MM.1S (cell line): ENCODE measurements at regions not wholly inside any gene's neighbourhood (a gene's known extent, or its start where the extent isn't known, plus 50 kb on each side); places are given as distances from the start of the nearest gene placed in this dataset.

Source experiments
- DNase-seq: peaks from one replicate; pipeline ENCODE4 v3.0.0-alpha.2; 2015
- H2AFZ ChIP-seq: fragments of 300-600 bp; sonication (generic); 2 replicates; pipeline ENCODE4 v1.6.0; 2016; ENCODE audit warnings: antibody characterized with exemption, low read length
- H3F3A ChIP-seq: fragments of 300-600 bp; sonication (generic); 2 replicates; pipeline ENCODE4 v1.6.1; 2016; ENCODE audit warnings: mild to moderate bottlenecking, antibody characterized with exemption, low read length, moderate library complexity, mixed read lengths; ENCODE audit not compliant: insufficient read depth
- H3K27ac ChIP-seq: fragments of 300-600 bp; sonication (generic); 2 replicates; pipeline ENCODE4 v1.5.1; 2016; ENCODE audit warnings: mild to moderate bottlenecking, low read length
- H3K27me3 ChIP-seq: fragments of 300-600 bp; sonication (generic); replicated peaks from 2 replicates; pipeline ENCODE4 v1.6.0; 2016; ENCODE audit warnings: low read length; ENCODE audit not compliant: insufficient read depth
- H3K36me3 ChIP-seq: fragments of 300-600 bp; sonication (generic); replicated peaks from 2 replicates; pipeline ENCODE4 v1.6.1; 2016; ENCODE audit warnings: mild to moderate bottlenecking, low read length, mixed read lengths; ENCODE audit not compliant: insufficient read depth
- H3K4me1 ChIP-seq: fragments of 300-600 bp; sonication (generic); 2 replicates; pipeline ENCODE4 v1.6.1; 2016; ENCODE audit warnings: low read length, mixed read lengths
- H3K4me2 ChIP-seq: fragments of 300-600 bp; sonication (generic); 2 replicates; pipeline ENCODE4 v1.6.0; 2016; ENCODE audit warnings: low read depth, low read length
- H3K4me3 ChIP-seq: fragments of 300-600 bp; sonication (generic); 2 replicates; pipeline ENCODE4 v1.5.1; 2016; ENCODE audit warnings: low read length, mixed read lengths
- H3K79me2 ChIP-seq: fragments of 300-600 bp; sonication (generic); 2 replicates; pipeline ENCODE4 v1.6.1; 2016; ENCODE audit warnings: mixed run types, low read length, mixed read lengths
- H3K9ac ChIP-seq: fragments of 300-600 bp; sonication (generic); 2 replicates; pipeline ENCODE4 v1.6.1; 2016; ENCODE audit warnings: low read length, mixed read lengths
- H3K9me2 ChIP-seq: fragments of 300-600 bp; sonication (generic); replicated peaks from 2 replicates; pipeline ENCODE4 v1.6.1; 2016; ENCODE audit warnings: mild to moderate bottlenecking, low read length, mixed read lengths; ENCODE audit not compliant: insufficient read depth
- H3K9me3 ChIP-seq: fragments of 300-600 bp; sonication (generic); replicated peaks from 2 replicates; pipeline ENCODE4 v1.6.1; 2016; ENCODE audit warnings: mild to moderate bottlenecking, low read length, mixed read lengths; ENCODE audit not compliant: insufficient read depth
- H4K20me1 ChIP-seq: fragments of 300-600 bp; sonication (generic); 2 replicates; pipeline ENCODE4 v1.6.1; 2016; ENCODE audit warnings: mild to moderate bottlenecking, low read length, moderate library complexity, mixed read lengths; ENCODE audit not compliant: insufficient read depth
- EZH2 ChIP-seq: fragments of 300-600 bp; sonication (generic); optimal IDR thresholded peaks from 2 replicates; pipeline ENCODE3; 2017; ENCODE audit warnings: low read depth, mild to moderate bottlenecking, antibody characterized with exemption, low read length, mixed read lengths
- EZH2phosphoT487 ChIP-seq: fragments of 300-600 bp; sonication (generic); IDR thresholded peaks from 2 replicates; pipeline ENCODE4 v1.6.1; 2018; ENCODE audit warnings: antibody characterized with exemption, low read length
- TF ChIP-seq, protein P1 (sequence below): fragments of 300-600 bp; sonication (generic); IDR thresholded peaks from 2 replicates; pipeline ENCODE4 v1.5.1; 2016; ENCODE audit warnings: antibody characterized with exemption, low read length, mixed read lengths

DNA sequence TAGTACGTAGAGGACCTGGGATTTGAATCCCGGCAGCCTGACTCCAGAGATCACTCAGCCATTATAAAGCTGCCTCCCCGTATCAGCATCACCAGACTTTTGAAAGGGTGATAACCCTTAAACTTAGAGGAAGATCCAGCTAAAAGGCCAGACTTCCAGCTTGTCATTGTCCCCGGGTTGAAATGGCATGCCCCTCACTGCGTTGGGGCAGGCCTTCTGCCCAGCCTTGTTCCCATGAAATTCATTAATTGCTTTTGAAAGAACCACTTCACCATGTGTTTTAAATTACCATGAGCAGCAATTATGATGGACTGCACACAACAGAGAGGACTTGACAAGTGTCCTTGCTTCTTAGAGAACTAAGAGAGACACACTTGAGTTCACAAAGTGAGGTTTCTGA is 269.6 kb upstream of the CRY1 start:
- TF ChIP-seq EZH2phosphoT487 = no peak
- TF ChIP-seq, protein P1, sequence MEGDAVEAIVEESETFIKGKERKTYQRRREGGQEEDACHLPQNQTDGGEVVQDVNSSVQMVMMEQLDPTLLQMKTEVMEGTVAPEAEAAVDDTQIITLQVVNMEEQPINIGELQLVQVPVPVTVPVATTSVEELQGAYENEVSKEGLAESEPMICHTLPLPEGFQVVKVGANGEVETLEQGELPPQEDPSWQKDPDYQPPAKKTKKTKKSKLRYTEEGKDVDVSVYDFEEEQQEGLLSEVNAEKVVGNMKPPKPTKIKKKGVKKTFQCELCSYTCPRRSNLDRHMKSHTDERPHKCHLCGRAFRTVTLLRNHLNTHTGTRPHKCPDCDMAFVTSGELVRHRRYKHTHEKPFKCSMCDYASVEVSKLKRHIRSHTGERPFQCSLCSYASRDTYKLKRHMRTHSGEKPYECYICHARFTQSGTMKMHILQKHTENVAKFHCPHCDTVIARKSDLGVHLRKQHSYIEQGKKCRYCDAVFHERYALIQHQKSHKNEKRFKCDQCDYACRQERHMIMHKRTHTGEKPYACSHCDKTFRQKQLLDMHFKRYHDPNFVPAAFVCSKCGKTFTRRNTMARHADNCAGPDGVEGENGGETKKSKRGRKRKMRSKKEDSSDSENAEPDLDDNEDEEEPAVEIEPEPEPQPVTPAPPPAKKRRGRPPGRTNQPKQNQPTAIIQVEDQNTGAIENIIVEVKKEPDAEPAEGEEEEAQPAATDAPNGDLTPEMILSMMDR = no peak
- no peak for DNase-seq
- no peak overlapping the region for H3K27ac ChIP-seq
- no peaks in the 10 kb centered on the region for H3K36me3 ChIP-seq
- H4K20me1 ChIP-seq = no peaks in the 10 kb centered on the region
- no peaks in the 10 kb centered on the region for H3F3A ChIP-seq
- no peaks in the 10 kb centered on the region for H3K27me3 ChIP-seq
- no peak overlapping the region for H2AFZ ChIP-seq
- no peak overlapping the region for H3K9ac ChIP-seq
- no peaks in the 10 kb centered on the region for H3K79me2 ChIP-seq
- H3K9me2 ChIP-seq = no peaks in the 10 kb centered on the region
- H3K9me3 ChIP-seq = no peaks in the 10 kb centered on the region
- no peak overlapping the region for H3K4me3 ChIP-seq
- H3K4me2 ChIP-seq = no peak overlapping the region
- H3K4me1 ChIP-seq = no peaks in the 10 kb centered on the region

DNA sequence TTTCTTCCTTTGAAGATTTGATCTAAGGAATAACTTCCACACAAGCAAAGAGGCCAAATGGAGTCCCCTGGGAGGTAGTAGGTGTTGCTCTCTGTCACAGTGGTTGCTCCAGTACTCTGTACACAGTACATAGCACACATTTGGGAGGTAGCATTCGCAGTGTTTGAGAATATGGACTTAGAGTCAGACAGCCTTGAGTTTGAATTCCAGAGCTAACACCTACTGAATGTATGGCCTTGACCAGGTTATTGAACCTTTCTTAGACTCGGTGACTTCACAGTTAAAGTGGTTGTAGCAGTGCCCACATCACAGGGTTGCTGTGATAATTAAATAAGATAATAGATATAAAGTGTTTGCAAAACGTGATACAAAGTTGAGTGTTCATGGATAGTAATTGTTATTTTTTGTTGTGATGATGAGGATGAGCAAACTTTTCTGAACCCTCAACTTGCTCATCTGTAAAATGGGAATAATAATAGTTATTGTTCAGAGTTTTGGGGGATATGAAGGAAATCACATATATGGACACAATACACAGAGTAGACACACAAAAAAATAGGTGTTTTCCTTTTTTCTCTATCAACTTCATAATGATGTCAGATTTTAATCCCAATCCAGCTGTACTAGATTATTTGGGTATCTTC is 271.6 kb upstream of the CRY1 start:
- H3K4me1 ChIP-seq = no peaks in the 10 kb centered on the region
- H3K9me2 ChIP-seq = no peaks in the 10 kb centered on the region
- no peak for DNase-seq
- no peaks in the 10 kb centered on the region for H4K20me1 ChIP-seq
- no peaks in the 10 kb centered on the region for H3K27me3 ChIP-seq
- H3F3A ChIP-seq = no peaks in the 10 kb centered on the region
- no peak overlapping the region for H3K4me2 ChIP-seq
- no peak overlapping the region for H3K9ac ChIP-seq
- H3K79me2 ChIP-seq = no peaks in the 10 kb centered on the region
- no peak overlapping the region for H2AFZ ChIP-seq
- H3K9me3 ChIP-seq = no peaks in the 10 kb centered on the region
- TF ChIP-seq EZH2 = no peak
- no peak for TF ChIP-seq EZH2phosphoT487
- TF ChIP-seq, protein P1 = no peak
- H3K4me3 ChIP-seq = no peak overlapping the region
- no peak overlapping the region for H3K27ac ChIP-seq
- H3K36me3 ChIP-seq = no peaks in the 10 kb centered on the region

DNA sequence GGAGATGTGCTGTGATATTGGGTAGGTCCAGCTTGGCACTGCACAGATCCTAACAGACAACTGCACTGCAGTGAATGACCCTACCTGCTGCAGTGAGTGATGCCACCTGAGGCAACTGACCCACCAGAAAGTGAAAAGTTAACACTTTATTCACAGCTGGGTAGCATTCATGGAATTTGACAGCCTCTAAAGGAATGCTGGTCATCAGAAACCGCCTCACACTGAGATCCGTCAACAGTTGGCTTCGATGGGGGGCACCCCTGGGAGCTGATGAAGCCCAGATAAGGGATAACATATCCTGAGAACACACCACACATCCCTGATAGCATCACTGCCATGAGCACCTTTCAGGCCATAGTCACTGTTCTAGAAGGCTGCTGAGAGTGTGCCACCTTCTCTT is 272.4 kb upstream of the CRY1 start:
- Histone ChIP-seq H3F3A (no peaks in the 10 kb centered on the region), H3K4me3 (no peak overlapping the region), H3K9ac (no peak overlapping the region), H4K20me1 (no peaks in the 10 kb centered on the region), H3K9me3 (no peaks in the 10 kb centered on the region), H2AFZ (no peak overlapping the region), H3K9me2 (no peaks in the 10 kb centered on the region), H3K4me1 (no peaks in the 10 kb centered on the region), H3K27ac (no peak overlapping the region), H3K27me3 (no peaks in the 10 kb centered on the region), H3K79me2 (no peaks in the 10 kb centered on the region), H3K36me3 (no peaks in the 10 kb centered on the region), H3K4me2 (no peak overlapping the region)
- TF ChIP-seq EZH2 (no peak), EZH2phosphoT487 (no peak)
- TF ChIP-seq, protein P1 = no peak
- no peak for DNase-seq
